ENCODE measurements at regions not wholly inside any gene's neighbourhood (a gene's known extent, or its start where the extent isn't known, plus 50 kb on each side); places are given as distances from the start of the nearest gene placed in this dataset.

- intact Hi-C loops (cut with DNase I) = no loop called here
- Histone ChIP-seq H3K9me3 (ENCODE audit: control insufficient read depth in 2 of 3, insufficient read depth in 1 of 3, low read length in 3 of 3) (no peaks in the 10 kb centered on the region), H3K27me3 (ENCODE audit: control insufficient read depth, insufficient read depth, low read length) (no peaks in the 10 kb centered on the region), H3K4me3 (ENCODE audit: low read length in 3 of 3) (no peak overlapping the region), H3K4me1 (ENCODE audit: control insufficient read depth in 2 of 3, insufficient read depth in 2 of 3, low read depth in 1 of 3, low read length in 3 of 3) (peaks cover 0 to 6% (median 6%) of the 10 kb centered on the region in 3 donors), H3K36me3 (ENCODE audit: control insufficient read depth in 2 of 3, insufficient read depth in 3 of 3, low read length in 3 of 3) (no peaks in the 10 kb centered on the region), H3K27ac (ENCODE audit: low read depth in 2 of 2, low read length in 2 of 2) (no peak overlapping the region), H3K9ac (ENCODE audit: low read length in 3 of 3) (no peak overlapping the region)
- DNase-seq (peak in 2 of 5 donors; percentile 14 to 38), FAIRE-seq (no peak)
- no peak for TF ChIP-seq CTCF (IDR thresholded peaks at IDR 0.05; ENCODE audit: borderline replicate concordance, extremely low read depth, insufficient read depth)
These were observed 144.9 kb downstream of the EDEM1 start for GRCh38 chr3:5332270-5332956.

- FAIRE-seq (no peak), DNase-seq (no peak)
- Histone ChIP-seq H3K9me3 (ENCODE audit: control insufficient read depth in 2 of 3, insufficient read depth in 1 of 3, low read length in 3 of 3) (no peaks in the 10 kb centered on the region), H3K36me3 (ENCODE audit: control insufficient read depth in 2 of 3, insufficient read depth in 3 of 3, low read length in 3 of 3) (no peaks in the 10 kb centered on the region), H3K9ac (ENCODE audit: low read length in 3 of 3) (no peak overlapping the region), H3K27ac (ENCODE audit: low read depth in 2 of 2, low read length in 2 of 2) (no peak overlapping the region), H3K4me3 (ENCODE audit: low read length in 3 of 3) (no peak overlapping the region), H3K27me3 (ENCODE audit: control insufficient read depth, insufficient read depth, low read length) (no peaks in the 10 kb centered on the region), H3K4me1 (ENCODE audit: control insufficient read depth in 2 of 3, insufficient read depth in 2 of 3, low read depth in 1 of 3, low read length in 3 of 3) (peaks cover 0 to 2% (median 0%) of the 10 kb centered on the region in 3 donors)
- intact Hi-C loops (cut with DNase I) = no loop called here
- no peak for TF ChIP-seq CTCF (IDR thresholded peaks at IDR 0.05; ENCODE audit: borderline replicate concordance, extremely low read depth, insufficient read depth)
These were observed 152.5 kb downstream of the EDEM1 start for GRCh38 chr3:5339967-5340535.

- H3K27me3 ChIP-seq (ENCODE audit: control insufficient read depth, insufficient read depth, low read length) = no peaks in the 10 kb centered on the region
- TF ChIP-seq CTCF (IDR thresholded peaks at IDR 0.05; ENCODE audit: borderline replicate concordance, extremely low read depth, insufficient read depth) = no peak
These were observed 154.1 kb downstream of the EDEM1 start for GRCh38 chr3:5341610-5342009.

More at GRCh38 chr3:5341610-5342009, 154.1 kb downstream of the EDEM1 start:
- no peak overlapping the region for H3K4me3 ChIP-seq (ENCODE audit: low read length in 3 of 3)
- FAIRE-seq (no peak), DNase-seq (no peak)
- intact Hi-C loops (cut with DNase I) = no loop called here
- H3K4me1 ChIP-seq (ENCODE audit: control insufficient read depth in 2 of 3, insufficient read depth in 2 of 3, low read depth in 1 of 3, low read length in 3 of 3) = no peaks in the 10 kb centered on the region
- H3K36me3 ChIP-seq (ENCODE audit: control insufficient read depth in 2 of 3, insufficient read depth in 3 of 3, low read length in 3 of 3) = no peaks in the 10 kb centered on the region
- H3K9ac ChIP-seq (ENCODE audit: low read length in 3 of 3) = no peak overlapping the region
- no peaks in the 10 kb centered on the region for H3K9me3 ChIP-seq (ENCODE audit: control insufficient read depth in 2 of 3, insufficient read depth in 1 of 3, low read length in 3 of 3)
- H3K27ac ChIP-seq (ENCODE audit: low read depth in 2 of 2, low read length in 2 of 2) = no peak overlapping the region

Data from kidney (tissue), 13 donors.